TTC549 (cell line): ENCODE measurements at regions not wholly inside any gene's neighbourhood (a gene's known extent, or its start where the extent isn't known, plus 50 kb on each side); places are given as distances from the start of the nearest gene placed in this dataset.

Source experiments
- FAIRE-seq: peaks from 2 replicates; lab custom pipeline; 2012; peaks lifted over from hg19 to GRCh38; lab: Jason Lieb, UNC

- FAIRE-seq, result no peak
Observed at GRCh38 chr6:145189836-145190235, 545.5 kb downstream of the EPM2A start.

GRCh38 chr6:145194389-145194788, 540.9 kb downstream of the EPM2A start:
- FAIRE-seq, result no peak

- no peak for FAIRE-seq
Observed at GRCh38 chr6:145199961-145200360, 535.4 kb downstream of the EPM2A start.

GRCh38 chr6:145204301-145204700, 531.0 kb downstream of the EPM2A start:
- no peak for FAIRE-seq

GRCh38 chr6:145206247-145206907, 528.9 kb downstream of the EPM2A start:
- no peak for FAIRE-seq

GRCh38 chr6:145208474-145208873, 526.8 kb downstream of the EPM2A start:
- no peak for FAIRE-seq

GRCh38 chr6:145209272-145209671, 526.0 kb downstream of the EPM2A start:
- no peak for FAIRE-seq

GRCh38 chr6:145212813-145213212, 522.5 kb downstream of the EPM2A start:
- no peak for FAIRE-seq

GRCh38 chr6:145213614-145214013, 521.7 kb downstream of the EPM2A start:
- FAIRE-seq, result no peak

GRCh38 chr6:145214570-145214969, 520.8 kb downstream of the EPM2A start:
- FAIRE-seq, result peak; percentile 71

- no peak for FAIRE-seq
Observed at GRCh38 chr6:145224450-145224849, 510.9 kb downstream of the EPM2A start.

- FAIRE-seq, result no peak
Observed at GRCh38 chr6:145225500-145225899, 509.8 kb downstream of the EPM2A start.

GRCh38 chr6:145227593-145227992, 507.7 kb downstream of the EPM2A start:
- FAIRE-seq, result no peak

GRCh38 chr6:145228962-145229582, 506.2 kb downstream of the EPM2A start:
- no peak for FAIRE-seq

- no peak for FAIRE-seq
Observed at GRCh38 chr6:145233955-145234354, 501.4 kb downstream of the EPM2A start.

GRCh38 chr6:145235207-145235606, 500.1 kb downstream of the EPM2A start:
- no peak for FAIRE-seq

GRCh38 chr6:145238787-145239186, 496.5 kb downstream of the EPM2A start:
- FAIRE-seq, result no peak

- FAIRE-seq, result no peak
Observed at GRCh38 chr6:145241039-145241438, 494.3 kb downstream of the EPM2A start.

- no peak for FAIRE-seq
Observed at GRCh38 chr6:145241721-145242120, 493.6 kb downstream of the EPM2A start.

GRCh38 chr6:145244349-145245100, 490.8 kb downstream of the EPM2A start:
- no peak for FAIRE-seq

GRCh38 chr6:145245119-145245518, 490.2 kb downstream of the EPM2A start:
- FAIRE-seq, result no peak

GRCh38 chr6:145247692-145248419, 487.5 kb downstream of the EPM2A start:
- no peak for FAIRE-seq

- FAIRE-seq, result no peak
Observed at GRCh38 chr6:145250436-145250835, 484.9 kb downstream of the EPM2A start.
